Activated gamma-delta T cell treated with Interleukin-2 at 50 U/mL for 16 hours (primary cell): ENCODE measurements at regions not wholly inside any gene's neighbourhood (a gene's known extent, or its start where the extent isn't known, plus 50 kb on each side); places are given as distances from the start of the nearest gene placed in this dataset.

Source experiments
- DNase-seq: peaks from one replicate; pipeline ENCODE4 v3.0.0-alpha.2; 2020

GRCh38 chr7:52325237-52325636 lies 710.2 kb upstream of the POM121L12 start:
- DNase-seq, result no peak

- no peak for DNase-seq
Measured at GRCh38 chr7:52323202-52323746, 712.2 kb upstream of the POM121L12 start.

- no peak for DNase-seq
Measured at GRCh38 chr7:52320610-52321009, 714.8 kb upstream of the POM121L12 start.

GRCh38 chr7:52317921-52318320 lies 717.5 kb upstream of the POM121L12 start:
- no peak for DNase-seq

DNA sequence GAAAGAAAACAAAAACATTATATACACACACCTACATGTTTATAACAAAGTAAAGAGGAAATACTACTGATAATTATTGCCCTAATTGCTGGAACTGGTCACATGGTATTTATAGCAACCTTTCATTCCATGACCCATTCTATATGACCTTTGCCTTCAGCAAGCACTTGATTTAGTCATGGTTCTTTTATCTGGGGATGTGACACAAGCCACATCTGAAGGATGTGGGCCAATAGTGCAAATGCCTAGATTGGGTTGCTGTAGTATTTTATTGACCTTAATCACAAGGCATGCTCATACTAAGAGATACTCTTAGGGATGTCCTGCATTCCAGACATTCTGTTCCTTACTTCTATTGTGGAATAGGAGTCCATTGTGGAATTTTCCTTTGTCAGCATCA lies 723.5 kb upstream of the POM121L12 start:
- no peak for DNase-seq

- no peak for DNase-seq
Measured at GRCh38 chr7:52309631-52310030, 725.8 kb upstream of the POM121L12 start.

DNA sequence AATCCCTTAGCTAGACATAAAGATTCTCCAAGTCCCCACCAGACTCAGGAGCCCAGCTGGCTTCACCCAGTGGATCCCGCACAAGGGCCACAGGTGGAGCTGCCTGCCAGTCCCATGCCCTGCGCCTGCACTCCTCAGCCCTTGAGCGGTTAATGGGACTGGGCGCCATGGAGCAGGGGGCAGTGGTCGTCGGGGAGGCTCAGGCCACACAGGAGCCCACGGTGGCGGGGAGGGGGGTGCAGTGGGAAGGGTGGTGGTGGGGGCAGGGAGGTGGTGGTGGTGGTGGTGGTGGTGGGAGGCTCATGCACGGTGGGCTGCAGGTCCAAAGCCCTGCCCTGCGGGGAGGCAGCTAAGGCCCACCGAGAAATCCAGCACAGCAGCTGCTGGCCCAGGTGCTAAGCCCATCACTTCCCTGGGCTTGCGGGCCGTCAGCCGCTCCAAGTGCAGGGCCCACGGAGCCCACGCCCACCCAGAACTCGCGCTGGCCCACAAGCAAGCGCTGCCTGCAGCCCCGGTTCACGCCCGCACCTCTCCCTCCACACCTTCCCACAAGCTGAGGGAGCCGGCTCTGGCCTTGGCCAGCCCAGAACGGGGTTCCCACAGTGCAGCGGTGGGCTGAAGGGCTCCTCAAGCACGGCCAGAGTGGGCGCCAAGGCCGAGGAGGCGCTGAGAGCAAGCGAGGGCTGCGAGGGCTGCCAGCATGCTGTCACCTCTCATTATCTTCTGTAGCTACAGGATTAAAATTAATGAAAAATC lies 732.5 kb upstream of the POM121L12 start:
- no peak for DNase-seq

GRCh38 chr7:52297128-52297527 lies 738.3 kb upstream of the POM121L12 start:
- no peak for DNase-seq

DNA sequence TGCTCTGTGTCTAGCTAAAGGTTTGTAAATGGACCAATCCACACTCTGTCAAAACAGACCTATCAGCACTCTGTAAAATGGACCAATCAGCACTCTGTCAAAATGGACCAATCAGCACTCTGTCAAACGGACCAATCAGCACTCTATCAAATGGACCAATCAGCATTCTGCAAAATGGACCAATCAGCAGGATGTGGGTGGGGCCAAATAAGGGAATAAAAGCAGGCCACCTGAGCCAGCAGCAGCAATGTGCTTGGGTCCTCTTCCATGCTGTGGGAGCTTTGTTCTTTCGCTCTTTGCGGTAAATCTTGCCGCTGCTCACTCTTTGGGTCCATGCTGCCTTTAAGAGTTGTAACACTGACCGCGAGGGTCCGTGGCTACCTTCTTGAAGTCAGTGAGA lies 740.5 kb upstream of the POM121L12 start:
- DNase-seq, result no peak

DNA sequence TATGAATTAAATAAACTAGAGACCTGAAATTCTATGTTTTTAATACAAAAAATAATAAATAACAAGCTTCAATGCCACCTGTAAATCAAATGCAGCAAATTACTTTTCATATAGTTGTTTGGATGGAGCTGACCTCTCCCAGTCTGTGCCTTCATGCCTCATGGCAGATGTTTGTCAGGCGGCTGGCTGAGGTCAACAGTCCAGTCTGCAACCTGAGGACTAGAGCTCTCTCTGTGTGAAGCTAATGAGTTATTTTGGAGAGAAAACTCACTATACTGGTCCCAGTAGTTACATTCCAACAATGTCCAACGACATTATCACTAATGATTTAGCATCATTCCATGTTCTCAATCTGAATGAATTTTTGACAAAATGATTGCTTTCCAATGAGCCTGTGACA lies 746.2 kb upstream of the POM121L12 start:
- no peak for DNase-seq

DNA sequence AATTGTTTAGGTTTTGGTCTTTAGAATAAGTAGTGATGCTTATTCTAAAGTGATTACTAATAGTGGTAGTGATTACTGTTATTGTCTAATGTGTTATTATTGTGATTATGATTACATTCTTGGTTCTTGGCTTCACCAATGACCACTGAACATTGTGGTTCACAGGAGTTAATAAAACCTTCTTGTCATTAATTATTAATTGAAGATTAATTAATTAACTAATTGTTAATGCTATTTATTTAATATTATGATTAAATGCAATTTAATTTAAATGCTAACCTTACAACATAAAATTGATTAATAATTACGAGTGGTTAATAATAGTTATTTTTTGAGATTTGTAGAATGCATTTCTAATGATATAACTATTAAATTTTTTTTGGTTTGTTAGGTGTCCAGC lies 747.7 kb upstream of the POM121L12 start:
- no peak for DNase-seq

DNA sequence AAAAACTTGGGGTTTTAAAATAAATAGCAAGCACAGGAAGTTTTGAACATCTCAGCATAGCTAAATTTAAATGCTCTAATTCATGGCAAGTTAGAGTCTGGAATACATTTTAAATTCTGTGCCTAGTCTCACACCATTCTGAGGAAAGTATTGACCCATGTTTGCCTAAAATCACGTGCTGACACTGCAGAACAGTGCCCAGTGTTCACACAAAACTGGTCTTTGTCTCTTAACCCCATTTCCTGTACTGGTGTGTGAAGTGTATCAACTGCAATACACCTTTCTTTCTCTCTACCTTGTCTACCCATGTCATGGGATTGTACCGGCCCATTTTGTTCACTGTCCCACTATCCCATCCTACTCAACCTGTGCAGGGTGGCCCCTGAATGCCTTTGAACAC lies 749.7 kb upstream of the POM121L12 start:
- no peak for DNase-seq

DNA sequence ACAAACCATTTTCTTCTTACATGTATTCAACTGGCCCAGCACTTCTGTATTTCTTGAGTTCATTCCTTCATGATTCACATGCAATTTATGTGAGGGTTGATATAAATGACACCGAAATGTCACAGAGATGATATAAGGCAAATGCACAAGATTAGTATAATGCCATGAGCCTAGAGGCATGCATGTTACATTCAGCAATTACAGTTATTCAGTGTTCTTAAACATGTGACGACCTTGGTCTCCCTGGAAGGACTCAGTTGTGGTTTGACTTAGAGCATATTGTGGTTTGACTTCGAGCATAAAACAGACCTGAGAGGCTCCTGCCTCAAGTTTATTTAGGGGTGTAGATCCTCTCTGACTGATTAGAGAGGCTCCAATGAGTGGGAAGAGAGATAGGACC lies 752.1 kb upstream of the POM121L12 start:
- no peak for DNase-seq

DNA sequence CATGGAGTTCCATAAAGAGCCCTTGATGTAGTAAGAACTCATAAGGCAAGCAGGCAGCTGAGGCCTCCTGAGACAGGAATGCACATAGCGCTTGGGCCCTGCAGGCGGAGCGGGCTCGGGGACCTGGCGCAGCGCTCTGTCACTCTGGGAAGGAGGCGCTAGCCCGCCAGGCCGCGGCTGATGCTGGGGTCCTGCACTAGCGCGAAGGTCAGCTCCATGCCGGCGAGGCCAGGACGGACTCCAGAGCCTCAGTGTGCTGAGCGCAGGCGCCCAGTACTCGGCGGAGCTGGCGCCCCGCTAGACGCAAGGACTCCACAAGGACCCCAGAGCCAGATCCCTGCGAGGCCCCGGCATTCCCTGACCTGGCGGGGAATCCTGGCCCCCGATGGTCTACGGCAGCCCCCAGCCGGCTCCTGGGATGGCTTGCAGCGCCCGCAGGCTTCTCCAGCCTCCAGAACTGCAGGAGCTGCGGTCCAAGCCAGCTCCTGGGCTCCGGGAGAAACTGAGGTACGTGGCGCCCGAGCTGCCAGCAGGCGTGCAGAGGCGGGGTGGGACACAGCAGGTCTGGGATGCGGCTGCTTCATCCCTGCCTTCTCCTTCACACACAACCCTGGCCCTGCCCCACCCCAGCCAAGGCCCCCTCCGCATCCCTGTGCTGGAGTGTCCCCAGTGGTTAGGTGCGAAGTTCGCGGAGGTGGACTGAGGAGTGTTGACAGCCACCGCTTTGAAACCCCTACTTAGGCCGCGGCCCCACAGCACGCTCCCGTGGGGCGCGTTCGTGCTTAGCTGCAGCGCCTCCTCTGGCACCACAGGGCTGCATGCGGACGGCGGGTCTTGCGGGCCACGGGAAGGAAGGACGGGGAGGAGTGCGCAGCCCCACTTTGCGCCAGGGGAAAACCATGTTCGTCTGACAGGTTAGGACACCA lies 761.5 kb upstream of the POM121L12 start:
- DNase-seq, result no peak

GRCh38 chr7:52271703-52272102 lies 763.7 kb upstream of the POM121L12 start:
- DNase-seq, result no peak

DNA sequence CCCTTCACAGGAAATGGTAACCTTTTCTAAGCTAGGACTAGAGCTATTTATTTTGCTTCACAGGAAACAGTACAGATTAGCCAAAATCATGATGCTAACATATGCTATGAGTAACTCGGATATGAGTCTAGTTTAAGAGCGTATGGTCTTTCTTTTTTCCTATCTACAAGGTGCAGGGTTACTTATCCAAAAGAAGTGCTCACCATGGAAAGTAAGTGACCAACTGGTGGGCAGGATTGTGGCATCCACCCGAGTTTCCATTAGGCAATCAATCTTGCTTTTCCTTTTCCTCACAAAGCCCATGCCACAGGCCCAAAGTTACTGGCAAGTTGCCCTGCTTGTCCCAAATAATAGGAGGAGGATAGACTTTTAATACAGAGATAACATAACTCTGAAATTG lies 765.1 kb upstream of the POM121L12 start:
- DNase-seq, result no peak

DNA sequence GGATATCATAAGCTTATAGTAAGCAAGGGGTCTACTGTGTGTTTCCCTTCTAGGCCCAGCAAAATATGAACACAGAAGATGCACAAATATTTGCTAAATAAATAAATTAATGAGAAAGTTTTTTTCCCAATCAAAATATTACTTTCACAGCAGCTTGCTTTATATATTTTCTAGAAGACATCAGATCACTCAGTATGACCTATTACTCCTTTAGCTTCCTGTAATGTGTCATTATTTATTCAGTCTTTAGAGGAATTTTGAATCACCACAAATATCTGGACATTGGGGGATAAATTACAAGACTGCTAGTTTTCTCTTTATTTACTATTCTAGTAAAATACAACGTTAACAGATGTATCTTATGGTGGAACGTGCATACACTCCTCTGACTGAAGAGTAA lies 765.8 kb upstream of the POM121L12 start:
- no peak for DNase-seq

GRCh38 chr7:52261057-52261456 lies 774.4 kb upstream of the POM121L12 start:
- no peak for DNase-seq

GRCh38 chr7:52260046-52260665 lies 775.3 kb upstream of the POM121L12 start:
- no peak for DNase-seq

DNA sequence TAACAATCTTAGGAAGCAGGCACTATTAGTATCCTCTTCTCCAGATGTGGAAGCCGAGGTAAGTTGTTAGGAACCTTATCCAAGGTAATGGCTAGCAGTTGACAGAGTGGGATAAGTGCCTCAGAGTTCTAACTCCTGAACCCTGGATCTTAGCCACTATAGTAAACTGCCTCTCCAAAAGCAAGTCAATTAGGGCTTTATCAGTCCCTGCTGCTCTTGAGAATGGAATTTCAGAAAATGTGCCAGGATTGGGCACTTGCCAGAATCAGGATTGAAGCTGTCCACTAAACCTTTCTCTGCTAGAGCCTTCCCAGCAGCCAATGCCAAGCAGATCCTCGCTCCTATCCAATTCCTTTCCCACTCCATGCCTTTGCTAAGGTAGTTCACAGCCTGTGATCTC lies 777.5 kb upstream of the POM121L12 start:
- DNase-seq, result no peak

DNA sequence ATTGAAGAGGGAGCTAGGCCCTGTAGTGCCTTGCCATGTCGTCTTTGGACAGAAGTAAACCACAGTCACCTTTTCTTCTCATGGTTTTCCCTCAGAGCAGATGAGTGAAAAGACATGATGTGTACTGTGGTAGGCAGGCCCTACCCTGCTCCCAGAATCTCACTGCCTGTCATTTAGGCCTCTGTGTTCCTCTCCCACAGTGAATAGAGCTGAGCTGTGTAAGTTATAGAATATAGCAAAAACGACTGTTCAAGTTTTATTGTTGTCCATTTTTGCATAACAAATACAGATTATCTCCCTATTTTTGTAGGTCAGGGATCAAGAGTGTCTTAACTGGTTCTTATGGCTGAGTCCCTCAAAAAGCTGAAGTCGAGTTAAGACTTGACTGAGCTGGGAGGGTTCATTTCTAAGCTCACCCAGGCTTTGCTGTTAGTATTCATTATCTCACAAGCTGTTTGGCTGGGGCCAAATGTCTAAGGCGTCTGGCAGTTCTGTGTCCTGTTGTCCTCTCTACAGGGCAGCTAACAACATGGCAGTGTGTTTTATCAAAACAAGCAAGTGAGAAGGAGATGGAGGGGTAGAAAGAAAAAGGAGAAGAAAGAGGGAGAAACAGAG lies 780.9 kb upstream of the POM121L12 start:
- DNase-seq, result no peak

GRCh38 chr7:52253953-52254352 lies 781.5 kb upstream of the POM121L12 start:
- DNase-seq, result no peak

- DNase-seq, result no peak
Measured at GRCh38 chr7:52249741-52250140, 785.7 kb upstream of the POM121L12 start.
